HG03442 (cell line): ENCODE measurements at regions not wholly inside any gene's neighbourhood (a gene's known extent, or its start where the extent isn't known, plus 50 kb on each side); places are given as distances from the start of the nearest gene placed in this dataset.
"Not testable (repeated sequence)": the region's sequence is repeated elsewhere in the genome, so short reads cannot be mapped to it uniquely, and the experiment has no call there.

Experiments used
- ATAC-seq: cut with Tn5 transposase; IDR thresholded peaks from one replicate; pipeline ENCODE4 v1.9.1; 2021; ENCODE audit warnings: mild to moderate bottlenecking, moderate library complexity; ENCODE audit not compliant: unreplicated experiment

- not testable (repeated sequence) for ATAC-seq
Measured at GRCh38 chr10:77740396-77740795, 102.8 kb upstream of the KCNMA1 start.

DNA sequence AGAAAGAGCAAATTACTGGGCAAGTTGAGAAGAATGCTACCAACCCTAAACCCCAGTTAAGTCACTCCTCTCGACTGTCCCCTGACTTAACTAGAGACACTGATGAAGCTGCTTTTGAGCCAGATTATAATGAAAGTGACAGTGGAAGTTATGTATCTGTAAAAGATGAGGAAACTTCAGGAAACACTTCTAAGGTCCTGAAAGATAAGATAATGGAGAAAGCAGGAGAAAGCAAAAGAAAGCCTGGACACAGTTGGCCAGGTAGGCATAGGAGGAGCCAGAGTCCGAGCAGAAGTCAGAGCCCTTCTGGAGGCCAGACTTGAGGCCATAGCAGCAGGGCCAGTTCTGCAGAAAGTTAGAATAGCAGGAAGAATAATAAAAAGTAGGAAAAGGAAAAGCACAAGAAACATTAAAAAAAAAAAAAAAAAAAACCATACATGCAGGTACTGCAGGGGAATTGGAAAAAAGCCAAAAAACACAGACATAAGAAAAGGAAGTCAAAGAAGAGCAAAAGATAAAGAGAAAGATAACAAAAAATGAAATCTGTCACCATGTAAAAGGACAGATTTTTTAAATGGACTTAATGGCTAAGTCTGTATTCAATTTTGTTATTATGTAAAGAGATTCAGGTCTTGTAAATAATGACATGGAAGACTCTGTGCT lies 101.0 kb upstream of the KCNMA1 start:
- ATAC-seq, result no peak

DNA sequence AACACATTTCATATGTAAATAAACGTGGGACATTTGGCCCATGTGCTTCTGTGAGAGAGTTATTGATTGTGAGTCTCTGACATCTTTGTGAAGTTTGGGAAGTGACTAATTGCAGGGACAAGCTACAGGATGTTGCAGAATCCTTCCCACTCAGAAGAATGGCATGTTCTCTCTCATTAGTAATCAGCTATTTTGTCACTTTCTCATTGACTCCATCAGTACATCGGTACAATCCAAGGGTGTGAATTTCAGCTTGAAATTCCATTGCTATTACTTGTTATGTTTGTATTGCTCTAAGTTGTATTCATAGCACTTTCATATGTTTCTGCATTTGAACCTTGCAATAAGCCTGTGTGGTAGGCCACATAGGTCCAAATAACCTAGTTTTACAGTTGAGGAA lies 100.0 kb upstream of the KCNMA1 start:
- ATAC-seq, result no peak

- ATAC-seq, result not testable (repeated sequence)
Measured at GRCh38 chr10:77735136-77735535, 97.5 kb upstream of the KCNMA1 start.

DNA sequence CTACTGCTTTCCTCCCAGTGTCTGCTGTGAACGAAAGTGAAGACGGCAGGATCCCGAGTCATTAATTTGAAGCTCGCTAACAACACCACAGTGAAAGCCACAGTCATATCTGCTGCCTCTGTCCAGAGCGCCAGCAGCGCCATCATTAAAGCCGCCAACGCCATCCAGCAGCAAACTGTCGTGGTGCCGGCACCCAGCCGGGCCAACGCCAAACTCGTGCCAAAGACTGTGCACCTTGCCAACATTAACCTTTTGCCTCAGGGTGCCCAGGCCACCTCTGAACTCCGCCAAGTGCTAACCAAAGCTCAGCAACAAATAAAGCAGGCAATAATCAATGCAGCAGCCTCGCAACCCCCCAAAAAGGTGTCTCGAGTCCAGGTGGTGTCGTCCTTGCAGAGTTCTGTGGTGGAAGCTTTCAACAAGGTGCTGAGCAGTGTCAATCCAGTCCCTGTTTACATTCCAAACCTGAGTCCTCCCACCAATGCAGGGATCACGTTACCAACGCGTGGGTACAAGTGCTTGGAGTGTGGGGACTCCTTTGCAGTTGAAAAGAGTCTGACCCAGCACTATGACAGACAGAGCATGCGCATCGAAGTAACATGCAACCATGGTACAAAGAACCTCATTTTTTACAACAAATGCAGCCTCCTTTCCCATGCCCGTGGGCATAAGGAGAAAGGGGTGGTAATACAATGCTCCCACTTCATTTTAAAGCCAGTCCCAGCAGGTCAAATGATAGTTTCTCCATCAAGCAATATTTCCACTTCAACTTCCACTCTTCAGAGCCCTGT lies 94.8 kb upstream of the KCNMA1 start:
- ATAC-seq, result no peak

DNA sequence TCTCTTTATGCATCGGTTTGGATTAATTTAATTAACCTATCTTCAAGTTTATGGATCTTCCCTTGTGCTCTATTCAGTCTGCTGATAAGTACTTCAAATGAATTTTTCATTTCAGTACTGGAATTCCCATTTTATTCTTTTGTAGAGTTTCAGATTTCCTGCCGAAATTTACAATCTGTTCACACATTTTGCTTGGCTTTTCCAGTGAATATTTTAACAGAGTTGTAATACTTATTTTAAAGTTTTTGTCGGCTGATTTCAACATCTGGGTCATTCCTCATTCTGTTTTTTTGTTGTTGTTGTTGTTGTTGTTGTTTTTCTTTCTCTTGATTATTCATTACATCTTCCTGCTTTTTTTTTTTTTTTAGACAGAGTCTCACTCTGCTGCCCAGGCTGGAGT lies 89.9 kb upstream of the KCNMA1 start:
- ATAC-seq, result no peak

DNA sequence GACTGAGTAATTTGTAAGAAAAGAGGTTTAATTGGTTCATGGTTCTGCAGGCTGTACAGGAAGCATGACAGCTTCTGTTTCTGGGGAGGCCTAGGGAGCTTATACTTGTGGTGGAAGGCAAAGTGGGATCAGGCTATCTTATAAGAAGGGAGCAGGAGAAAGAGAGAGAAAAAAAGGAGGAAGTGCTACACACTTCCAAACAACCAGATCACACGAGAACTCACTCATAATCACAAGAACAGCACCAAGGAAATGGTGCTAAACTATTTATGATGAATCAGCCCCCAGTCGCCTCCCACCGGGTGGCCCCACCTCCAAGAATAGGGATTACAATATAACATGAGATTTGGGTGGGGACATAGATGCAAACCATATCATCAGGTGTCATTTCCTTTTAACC lies 89.1 kb upstream of the KCNMA1 start:
- no peak for ATAC-seq

DNA sequence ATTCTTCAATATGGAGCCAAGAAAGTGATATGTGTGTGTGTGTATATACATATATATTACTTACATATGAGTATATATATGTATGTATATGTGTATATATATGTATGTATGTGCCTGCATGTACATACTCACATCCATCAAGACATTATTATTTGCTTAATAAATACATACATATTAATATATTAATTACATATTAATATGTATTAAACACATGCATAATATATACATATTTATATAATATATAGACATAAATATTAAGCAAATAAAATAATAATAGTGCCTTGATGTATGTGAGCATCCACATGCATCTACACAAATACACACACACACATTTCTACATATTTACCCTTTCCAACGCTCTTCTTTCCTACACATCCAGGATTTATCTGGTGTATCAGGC lies 88.7 kb upstream of the KCNMA1 start:
- no peak for ATAC-seq

GRCh38 chr10:77724820-77725219 lies 87.2 kb upstream of the KCNMA1 start:
- ATAC-seq, result no peak

- ATAC-seq, result no peak
Measured at GRCh38 chr10:77723376-77723775, 85.8 kb upstream of the KCNMA1 start.

GRCh38 chr10:77722956-77723355 lies 85.3 kb upstream of the KCNMA1 start:
- ATAC-seq, result not testable (repeated sequence)

DNA sequence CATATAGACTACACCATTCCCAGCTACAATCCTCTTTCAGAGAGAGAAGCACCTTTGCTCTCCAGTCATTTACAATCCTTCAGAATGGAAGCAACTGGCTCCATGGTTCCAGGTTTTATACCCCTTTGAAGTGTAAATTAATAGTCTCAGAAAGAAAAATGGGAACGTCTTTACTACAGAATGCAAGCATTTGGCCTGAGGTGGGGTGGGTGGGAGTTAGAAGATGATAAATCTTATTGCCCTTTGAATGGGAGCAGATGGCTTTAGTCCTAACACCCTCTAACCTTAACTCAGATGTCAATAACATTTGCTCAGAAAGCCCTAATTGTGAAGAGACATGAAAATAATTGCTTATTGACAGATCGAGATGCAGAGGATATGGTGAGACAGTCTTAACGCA lies 84.2 kb upstream of the KCNMA1 start:
- ATAC-seq, result no peak

- ATAC-seq, result no peak
Measured at GRCh38 chr10:77718957-77719356, 81.3 kb upstream of the KCNMA1 start.

DNA sequence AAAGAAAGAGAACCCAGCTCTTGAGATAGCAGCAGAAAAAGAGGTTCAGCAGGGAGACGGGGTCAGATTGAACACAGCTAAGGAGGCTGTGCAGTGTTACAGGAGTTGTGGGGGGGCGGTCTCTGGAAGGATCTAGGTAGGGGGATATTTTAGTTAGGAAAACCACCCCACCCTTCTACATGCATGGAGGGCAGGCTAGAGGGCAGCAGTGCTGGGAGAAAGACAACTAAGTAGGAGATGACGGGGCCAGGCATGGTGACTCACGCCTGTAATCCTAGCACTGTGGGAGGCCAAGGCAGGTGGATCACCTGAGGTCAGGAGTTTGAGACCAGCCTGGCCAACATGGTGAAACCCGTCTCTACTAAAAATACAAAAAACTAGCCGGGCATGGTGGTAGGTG lies 80.7 kb upstream of the KCNMA1 start:
- ATAC-seq, result not testable (repeated sequence)

DNA sequence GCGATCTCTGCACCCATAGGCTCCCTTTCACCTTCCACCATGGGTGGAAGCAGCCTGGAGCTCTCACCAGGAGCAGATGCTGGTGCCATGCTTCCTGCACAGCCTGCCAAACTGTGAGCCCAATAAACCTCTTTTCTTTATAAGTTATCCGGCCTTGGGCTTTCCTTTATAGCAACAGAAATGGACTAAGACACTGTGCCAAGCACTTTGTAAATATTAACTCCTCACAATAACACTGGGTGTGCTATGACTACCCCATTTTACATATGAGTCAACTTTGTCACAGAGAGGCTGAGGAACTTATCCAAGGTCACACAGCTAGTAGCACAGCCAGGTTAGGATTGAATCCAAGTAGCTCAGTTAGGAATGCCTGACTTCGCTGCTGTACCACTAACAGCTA lies 79.7 kb upstream of the KCNMA1 start:
- ATAC-seq, result no peak

DNA sequence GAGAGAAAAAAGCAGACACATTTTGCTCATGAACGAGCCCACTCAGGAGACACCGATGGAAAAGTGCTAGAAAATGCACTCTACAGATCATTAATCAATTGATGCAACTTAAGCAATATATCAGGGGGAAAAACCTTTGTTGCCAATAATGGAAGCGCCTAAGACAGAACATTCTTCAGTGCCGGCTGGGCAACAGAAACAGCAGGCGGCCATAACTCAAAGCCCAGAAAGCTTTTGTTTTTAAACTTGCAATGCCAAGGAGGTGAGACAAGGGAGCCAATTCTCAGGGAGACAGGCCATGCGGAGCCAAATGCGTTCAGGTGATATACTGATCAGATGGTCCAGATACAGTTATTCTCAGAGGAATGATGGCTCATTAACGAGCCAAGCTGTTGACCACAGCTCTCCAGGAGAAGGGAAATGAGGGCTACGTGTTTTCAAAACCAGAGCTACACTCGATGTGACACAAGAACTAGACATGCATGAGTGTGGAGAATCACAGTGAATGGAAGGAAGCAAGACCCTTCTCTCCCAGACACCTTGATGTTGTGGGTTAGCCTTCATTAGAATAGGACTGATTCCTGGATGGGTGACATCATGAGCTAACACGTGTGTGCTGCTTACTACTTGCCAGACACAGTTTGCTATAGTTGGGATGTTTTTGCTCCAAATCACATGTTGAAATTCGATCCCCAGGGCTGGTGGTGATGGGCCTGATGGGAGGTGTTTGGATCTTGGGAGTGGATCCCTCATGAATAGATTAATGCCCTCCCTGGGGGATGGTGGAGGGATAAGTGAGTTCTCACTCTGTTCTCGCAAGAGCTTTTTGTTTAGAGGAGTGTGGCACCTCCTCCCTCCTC lies 79.1 kb upstream of the KCNMA1 start:
- no peak for ATAC-seq

- no peak for ATAC-seq
Measured at GRCh38 chr10:77715536-77715935, 77.9 kb upstream of the KCNMA1 start.

GRCh38 chr10:77715088-77715487 lies 77.5 kb upstream of the KCNMA1 start:
- ATAC-seq, result no peak

DNA sequence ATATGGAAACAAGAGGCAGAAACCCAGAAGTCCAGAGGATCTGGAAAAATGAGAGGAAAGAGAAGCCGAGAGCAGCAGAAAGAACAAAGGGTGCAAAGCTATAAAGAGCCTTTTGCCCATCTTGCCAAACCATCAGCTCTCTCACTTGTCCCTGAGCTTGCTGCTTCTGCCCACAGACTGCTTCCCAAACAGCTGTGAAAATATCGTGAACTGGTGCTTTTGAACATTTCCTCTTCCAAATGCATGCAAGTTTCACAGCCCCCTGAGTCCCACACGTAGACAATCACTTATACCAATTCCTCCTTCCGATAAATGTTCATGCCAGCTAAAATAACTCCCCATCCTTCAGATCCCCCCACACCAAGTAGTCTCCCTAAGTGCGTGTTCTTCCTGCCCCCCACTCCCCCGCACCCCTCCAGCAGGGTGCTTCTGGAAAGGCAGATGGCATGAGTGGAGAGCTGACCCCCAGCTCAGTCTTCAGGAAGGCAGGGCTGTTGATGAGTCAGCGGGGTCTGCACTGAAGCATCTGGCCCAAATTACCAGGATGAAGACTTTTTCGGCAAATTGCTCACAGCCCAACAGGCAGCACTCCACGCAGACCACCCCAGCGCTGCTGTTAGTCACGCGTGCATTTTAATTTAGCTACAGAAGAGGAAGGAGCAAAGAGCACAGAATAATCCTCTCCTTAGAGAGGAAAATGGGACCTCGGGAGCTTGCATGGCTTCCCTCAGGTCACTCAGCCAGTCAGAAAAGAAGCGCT lies 76.1 kb upstream of the KCNMA1 start:
- no peak for ATAC-seq

DNA sequence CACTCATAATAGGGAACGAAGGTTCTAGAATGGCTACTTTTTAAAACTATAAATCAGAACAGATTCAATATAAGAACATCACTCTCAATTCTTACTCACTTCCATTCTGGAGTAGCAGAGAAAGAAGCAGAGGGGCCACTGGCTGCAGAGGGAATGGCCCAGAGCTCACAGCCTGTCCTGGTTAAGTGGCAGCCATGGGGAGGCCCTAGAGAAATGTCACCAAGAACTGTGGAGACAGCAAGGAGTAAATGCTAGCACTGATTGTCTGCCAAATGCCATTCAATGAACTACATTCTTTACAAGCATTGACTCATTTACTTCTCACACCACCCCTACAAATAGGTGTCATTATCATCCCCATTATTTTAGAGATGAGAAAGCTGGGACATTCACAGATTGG lies 74.6 kb upstream of the KCNMA1 start:
- no peak for ATAC-seq

GRCh38 chr10:77711683-77712049 lies 74.1 kb upstream of the KCNMA1 start:
- ATAC-seq, result no peak
